ENCODE measurements at regions not wholly inside any gene's neighbourhood (a gene's known extent, or its start where the extent isn't known, plus 50 kb on each side); places are given as distances from the start of the nearest gene placed in this dataset.

DNA sequence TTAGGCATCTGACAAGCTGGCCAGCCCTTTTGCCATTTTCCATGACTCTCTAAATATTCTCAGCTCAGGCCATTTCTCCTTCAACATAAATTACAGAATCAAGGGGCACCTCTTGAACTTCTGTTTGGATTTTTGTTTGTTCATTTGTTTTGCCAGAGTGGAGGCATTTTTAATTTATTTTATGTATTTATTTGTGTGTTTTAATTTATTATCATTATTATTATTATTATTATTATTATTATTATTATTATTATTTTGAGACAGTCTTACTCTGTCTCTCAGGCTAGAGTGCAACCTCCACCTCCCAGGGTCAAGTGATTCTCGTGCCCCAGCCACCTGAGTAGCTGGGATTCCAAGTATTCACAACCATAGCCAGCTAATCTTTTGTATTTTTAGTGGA, 1578.0 kb downstream of the CDH8 start:
- TF ChIP-seq EZH2phosphoT487 (IDR thresholded peaks at IDR 0.05; ENCODE audit: low read length) (no peak), EZH2 (optimal IDR thresholded peaks at IDR 0.05; ENCODE audit: low read depth, low read length) (no peak)
- TF ChIP-seq, protein P1, sequence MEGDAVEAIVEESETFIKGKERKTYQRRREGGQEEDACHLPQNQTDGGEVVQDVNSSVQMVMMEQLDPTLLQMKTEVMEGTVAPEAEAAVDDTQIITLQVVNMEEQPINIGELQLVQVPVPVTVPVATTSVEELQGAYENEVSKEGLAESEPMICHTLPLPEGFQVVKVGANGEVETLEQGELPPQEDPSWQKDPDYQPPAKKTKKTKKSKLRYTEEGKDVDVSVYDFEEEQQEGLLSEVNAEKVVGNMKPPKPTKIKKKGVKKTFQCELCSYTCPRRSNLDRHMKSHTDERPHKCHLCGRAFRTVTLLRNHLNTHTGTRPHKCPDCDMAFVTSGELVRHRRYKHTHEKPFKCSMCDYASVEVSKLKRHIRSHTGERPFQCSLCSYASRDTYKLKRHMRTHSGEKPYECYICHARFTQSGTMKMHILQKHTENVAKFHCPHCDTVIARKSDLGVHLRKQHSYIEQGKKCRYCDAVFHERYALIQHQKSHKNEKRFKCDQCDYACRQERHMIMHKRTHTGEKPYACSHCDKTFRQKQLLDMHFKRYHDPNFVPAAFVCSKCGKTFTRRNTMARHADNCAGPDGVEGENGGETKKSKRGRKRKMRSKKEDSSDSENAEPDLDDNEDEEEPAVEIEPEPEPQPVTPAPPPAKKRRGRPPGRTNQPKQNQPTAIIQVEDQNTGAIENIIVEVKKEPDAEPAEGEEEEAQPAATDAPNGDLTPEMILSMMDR (IDR thresholded peaks at IDR 0.05; ENCODE audit: low read length): no peak
- H3K4me2 ChIP-seq (ENCODE audit: low read depth, low read length): no peak overlapping the region
- no peak for DNase-seq
- H3K36me3 ChIP-seq (replicated peaks; ENCODE audit: insufficient read depth, low read length): no peaks in the 10 kb centered on the region
- H3K9ac ChIP-seq (ENCODE audit: low read length): no peak overlapping the region
- no peaks in the 10 kb centered on the region for H3K4me1 ChIP-seq (ENCODE audit: low read length)
- no peak overlapping the region for H3K27ac ChIP-seq (ENCODE audit: low read length)
- no peaks in the 10 kb centered on the region for H3K27me3 ChIP-seq (replicated peaks; ENCODE audit: insufficient read depth, low read length)
- no peaks in the 10 kb centered on the region for H3K9me3 ChIP-seq (replicated peaks; ENCODE audit: insufficient read depth, low read length)
- H3F3A ChIP-seq (ENCODE audit: insufficient read depth, low read length): no peaks in the 10 kb centered on the region
- H2AFZ ChIP-seq (ENCODE audit: low read length): no peak overlapping the region
- H3K9me2 ChIP-seq (replicated peaks; ENCODE audit: insufficient read depth, low read length): no peaks in the 10 kb centered on the region
- H3K79me2 ChIP-seq (ENCODE audit: low read length): no peaks in the 10 kb centered on the region
- no peak overlapping the region for H3K4me3 ChIP-seq (ENCODE audit: low read length)
- H4K20me1 ChIP-seq (ENCODE audit: insufficient read depth, low read length): no peaks in the 10 kb centered on the region

DNA sequence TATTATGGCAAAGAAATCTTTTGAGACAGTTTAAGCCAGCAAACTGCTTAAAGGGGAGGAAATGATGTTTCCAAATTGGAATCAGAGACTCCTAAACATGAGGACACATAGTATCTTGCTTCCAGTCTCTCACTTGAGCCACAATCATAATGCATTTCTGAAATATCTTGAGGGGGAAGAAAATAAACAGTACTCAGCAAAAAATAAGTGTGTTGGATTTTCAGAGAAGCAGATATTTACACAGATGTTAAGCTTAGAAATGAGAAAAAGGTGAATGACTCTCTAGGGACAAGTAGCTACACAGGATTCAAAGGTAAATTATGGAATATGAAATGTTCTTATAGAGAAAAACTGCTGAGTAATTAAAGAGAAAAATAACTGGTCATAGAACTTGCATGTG, 1583.6 kb downstream of the CDH8 start:
- H3K9me2 ChIP-seq (replicated peaks; ENCODE audit: insufficient read depth, low read length): no peaks in the 10 kb centered on the region
- H3K4me2 ChIP-seq (ENCODE audit: low read depth, low read length): no peak overlapping the region
- no peaks in the 10 kb centered on the region for H4K20me1 ChIP-seq (ENCODE audit: insufficient read depth, low read length)
- H3F3A ChIP-seq (ENCODE audit: insufficient read depth, low read length): no peaks in the 10 kb centered on the region
- no peaks in the 10 kb centered on the region for H3K9me3 ChIP-seq (replicated peaks; ENCODE audit: insufficient read depth, low read length)
- TF ChIP-seq, protein P1 (IDR thresholded peaks at IDR 0.05; ENCODE audit: low read length): no peak
- TF ChIP-seq EZH2 (optimal IDR thresholded peaks at IDR 0.05; ENCODE audit: low read depth, low read length) (no peak), EZH2phosphoT487 (IDR thresholded peaks at IDR 0.05; ENCODE audit: low read length) (no peak)
- H3K27ac ChIP-seq (ENCODE audit: low read length): no peak overlapping the region
- H2AFZ ChIP-seq (ENCODE audit: low read length): no peak overlapping the region
- no peak for DNase-seq
- no peak overlapping the region for H3K9ac ChIP-seq (ENCODE audit: low read length)
- H3K4me3 ChIP-seq (ENCODE audit: low read length): no peak overlapping the region
- H3K4me1 ChIP-seq (ENCODE audit: low read length): no peaks in the 10 kb centered on the region
- no peaks in the 10 kb centered on the region for H3K36me3 ChIP-seq (replicated peaks; ENCODE audit: insufficient read depth, low read length)
- no peaks in the 10 kb centered on the region for H3K27me3 ChIP-seq (replicated peaks; ENCODE audit: insufficient read depth, low read length)
- no peaks in the 10 kb centered on the region for H3K79me2 ChIP-seq (ENCODE audit: low read length)

DNA sequence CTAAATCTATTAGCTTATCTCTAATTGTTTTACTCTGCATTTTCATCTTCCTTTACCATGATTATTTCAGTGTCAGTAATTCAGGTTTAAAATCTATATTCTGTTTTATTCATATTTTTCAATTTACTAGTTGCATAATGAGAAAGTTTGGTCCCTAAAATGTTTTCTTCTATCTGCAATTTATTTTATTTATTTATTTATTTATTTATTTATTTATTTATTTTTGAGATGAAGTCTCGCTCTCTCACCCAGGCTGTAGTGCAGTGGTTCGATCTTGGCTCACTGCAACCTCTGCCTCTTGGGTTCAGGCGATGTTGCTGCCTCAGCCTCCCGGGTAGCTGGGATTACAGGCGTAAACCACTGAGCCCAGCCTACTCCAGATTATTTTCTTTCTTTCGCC, 1597.3 kb downstream of the CDH8 start:
- H3K4me3 ChIP-seq (ENCODE audit: low read length): no peak overlapping the region
- no peak overlapping the region for H3K9ac ChIP-seq (ENCODE audit: low read length)
- no peaks in the 10 kb centered on the region for H3K9me3 ChIP-seq (replicated peaks; ENCODE audit: insufficient read depth, low read length)
- no peaks in the 10 kb centered on the region for H3K36me3 ChIP-seq (replicated peaks; ENCODE audit: insufficient read depth, low read length)
- H3F3A ChIP-seq (ENCODE audit: insufficient read depth, low read length): no peaks in the 10 kb centered on the region
- H2AFZ ChIP-seq (ENCODE audit: low read length): no peak overlapping the region
- no peaks in the 10 kb centered on the region for H3K27me3 ChIP-seq (replicated peaks; ENCODE audit: insufficient read depth, low read length)
- H3K4me1 ChIP-seq (ENCODE audit: low read length): no peaks in the 10 kb centered on the region
- TF ChIP-seq, protein P1 (IDR thresholded peaks at IDR 0.05; ENCODE audit: low read length): no peak
- TF ChIP-seq EZH2 (optimal IDR thresholded peaks at IDR 0.05; ENCODE audit: low read depth, low read length) (no peak), EZH2phosphoT487 (IDR thresholded peaks at IDR 0.05; ENCODE audit: low read length) (no peak)
- H4K20me1 ChIP-seq (ENCODE audit: insufficient read depth, low read length): no peaks in the 10 kb centered on the region
- H3K27ac ChIP-seq (ENCODE audit: low read length): no peak overlapping the region
- H3K4me2 ChIP-seq (ENCODE audit: low read depth, low read length): no peak overlapping the region
- DNase-seq: no peak
- H3K9me2 ChIP-seq (replicated peaks; ENCODE audit: insufficient read depth, low read length): no peaks in the 10 kb centered on the region
- no peaks in the 10 kb centered on the region for H3K79me2 ChIP-seq (ENCODE audit: low read length)
